GM12878 (cell line): ENCODE measurements at regions not wholly inside any gene's neighbourhood (a gene's known extent, or its start where the extent isn't known, plus 50 kb on each side); places are given as distances from the start of the nearest gene placed in this dataset.

Source experiments
- EZH2 ChIP-seq: IDR thresholded peaks from 2 replicates; pipeline ENCODE4 v1.6.1; 2012; ENCODE audit warnings: low read depth, mild to moderate bottlenecking, control low read depth, inconsistent platforms, low read length, borderline replicate concordance; ENCODE audit not compliant: control insufficient read depth
- MTA2 ChIP-seq: fragments of 450-650 bp; IDR thresholded peaks from 2 replicates; pipeline ENCODE4 v1.6.1; 2016; ENCODE audit warnings: low read depth, mild to moderate bottlenecking, moderate library complexity
- NR2C2 ChIP-seq: IDR thresholded peaks from 2 replicates; pipeline ENCODE4 v1.6.1; 2011; ENCODE audit warnings: borderline replicate concordance, low read depth; ENCODE audit not compliant: control insufficient read depth, insufficient read length
- PAX5 ChIP-seq: IDR thresholded peaks from 2 replicates; pipeline ENCODE4 v1.6.1; 2011; ENCODE audit warnings: low read depth, low read length, borderline replicate concordance
- POLR2A ChIP-seq: IDR thresholded peaks from 2 replicates; pipeline ENCODE4 v1.6.1; 2011; ENCODE audit warnings: low read depth, mild to moderate bottlenecking, low read length
- SIX5 ChIP-seq: IDR thresholded peaks from 2 replicates; pipeline ENCODE4 v1.6.1; 2011; ENCODE audit warnings: mild to moderate bottlenecking, low read depth, low read length, moderate library complexity; ENCODE audit not compliant: severe bottlenecking
- TAF1 ChIP-seq: IDR thresholded peaks from 2 replicates; pipeline ENCODE4 v1.6.1; 2011; ENCODE audit warnings: mild to moderate bottlenecking, low read depth, low read length, borderline replicate concordance
- TBL1XR1 ChIP-seq: IDR thresholded peaks from 2 replicates; pipeline ENCODE4 v1.6.1; 2012; ENCODE audit warnings: low read depth, low read length, improper control_type of control experiment
- TF ChIP-seq, protein P1 (sequence below), 3 experiments: IDR thresholded peaks in 2 of 3; conservative IDR thresholded peaks in 1 of 3; 2 replicates each; pipeline ENCODE4 v1.5.1; 2011; ENCODE audit warnings: low read depth in 3 of 3, low read length in 3 of 3, mild to moderate bottlenecking in 3 of 3, control low read depth in 2 of 3, moderate library complexity in 2 of 3, inconsistent platforms in 1 of 3, mixed read lengths in 1 of 3; ENCODE audit not compliant: control insufficient read depth in 2 of 3, insufficient read depth in 1 of 3; ENCODE audit errors: extremely low read depth in 1 of 3
- TF ChIP-seq, protein P2 (sequence below): IDR thresholded peaks from 2 replicates; pipeline ENCODE4 v1.6.1; 2012; ENCODE audit warnings: low read depth, low read length, improper control_type of control experiment
- TF ChIP-seq, protein P3 (sequence below): IDR thresholded peaks from 2 replicates; pipeline ENCODE4 v1.6.1; 2012; ENCODE audit warnings: mild to moderate bottlenecking, low read depth, low read length
- TF ChIP-seq, protein P4 (sequence below): IDR thresholded peaks from 2 replicates; pipeline ENCODE4 v1.6.1; 2011; ENCODE audit warnings: low read depth, mild to moderate bottlenecking, low read length, moderate library complexity, borderline replicate concordance; ENCODE audit errors: extremely low read depth

DNA sequence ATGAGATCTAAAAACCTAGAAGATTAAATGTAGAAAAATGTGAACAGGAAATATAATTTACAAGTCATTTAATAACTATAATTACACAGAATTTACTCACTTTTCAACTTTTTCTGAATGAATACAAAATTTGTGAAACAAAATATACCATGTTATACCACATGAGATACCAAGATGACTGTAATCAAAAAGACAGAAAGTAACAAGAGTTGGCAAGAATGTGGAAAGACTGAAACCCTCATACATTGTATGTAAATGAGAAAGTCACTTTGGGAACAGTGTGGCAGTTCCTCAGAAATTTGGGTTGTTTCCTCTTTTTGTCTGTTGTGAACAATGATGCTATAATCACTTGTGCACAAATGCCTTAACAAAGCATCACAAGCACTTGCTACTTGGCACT, 145.4 kb upstream of the ZNF804A start:
- TF ChIP-seq, protein P1, sequence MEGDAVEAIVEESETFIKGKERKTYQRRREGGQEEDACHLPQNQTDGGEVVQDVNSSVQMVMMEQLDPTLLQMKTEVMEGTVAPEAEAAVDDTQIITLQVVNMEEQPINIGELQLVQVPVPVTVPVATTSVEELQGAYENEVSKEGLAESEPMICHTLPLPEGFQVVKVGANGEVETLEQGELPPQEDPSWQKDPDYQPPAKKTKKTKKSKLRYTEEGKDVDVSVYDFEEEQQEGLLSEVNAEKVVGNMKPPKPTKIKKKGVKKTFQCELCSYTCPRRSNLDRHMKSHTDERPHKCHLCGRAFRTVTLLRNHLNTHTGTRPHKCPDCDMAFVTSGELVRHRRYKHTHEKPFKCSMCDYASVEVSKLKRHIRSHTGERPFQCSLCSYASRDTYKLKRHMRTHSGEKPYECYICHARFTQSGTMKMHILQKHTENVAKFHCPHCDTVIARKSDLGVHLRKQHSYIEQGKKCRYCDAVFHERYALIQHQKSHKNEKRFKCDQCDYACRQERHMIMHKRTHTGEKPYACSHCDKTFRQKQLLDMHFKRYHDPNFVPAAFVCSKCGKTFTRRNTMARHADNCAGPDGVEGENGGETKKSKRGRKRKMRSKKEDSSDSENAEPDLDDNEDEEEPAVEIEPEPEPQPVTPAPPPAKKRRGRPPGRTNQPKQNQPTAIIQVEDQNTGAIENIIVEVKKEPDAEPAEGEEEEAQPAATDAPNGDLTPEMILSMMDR (IDR thresholded peaks at IDR 0.05 in 2 of 3, conservative IDR thresholded peaks at IDR 0.05 in 1 of 3; ENCODE audit: control insufficient read depth in 2 of 3, extremely low read depth in 1 of 3, insufficient read depth in 1 of 3, low read depth in 3 of 3, low read length in 3 of 3): no peak
- TF ChIP-seq POLR2A: no peak
- TF ChIP-seq, protein P2, sequence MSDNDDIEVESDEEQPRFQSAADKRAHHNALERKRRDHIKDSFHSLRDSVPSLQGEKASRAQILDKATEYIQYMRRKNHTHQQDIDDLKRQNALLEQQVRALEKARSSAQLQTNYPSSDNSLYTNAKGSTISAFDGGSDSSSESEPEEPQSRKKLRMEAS: no peak
- TF ChIP-seq TAF1: no peak
- TF ChIP-seq, protein P3, sequence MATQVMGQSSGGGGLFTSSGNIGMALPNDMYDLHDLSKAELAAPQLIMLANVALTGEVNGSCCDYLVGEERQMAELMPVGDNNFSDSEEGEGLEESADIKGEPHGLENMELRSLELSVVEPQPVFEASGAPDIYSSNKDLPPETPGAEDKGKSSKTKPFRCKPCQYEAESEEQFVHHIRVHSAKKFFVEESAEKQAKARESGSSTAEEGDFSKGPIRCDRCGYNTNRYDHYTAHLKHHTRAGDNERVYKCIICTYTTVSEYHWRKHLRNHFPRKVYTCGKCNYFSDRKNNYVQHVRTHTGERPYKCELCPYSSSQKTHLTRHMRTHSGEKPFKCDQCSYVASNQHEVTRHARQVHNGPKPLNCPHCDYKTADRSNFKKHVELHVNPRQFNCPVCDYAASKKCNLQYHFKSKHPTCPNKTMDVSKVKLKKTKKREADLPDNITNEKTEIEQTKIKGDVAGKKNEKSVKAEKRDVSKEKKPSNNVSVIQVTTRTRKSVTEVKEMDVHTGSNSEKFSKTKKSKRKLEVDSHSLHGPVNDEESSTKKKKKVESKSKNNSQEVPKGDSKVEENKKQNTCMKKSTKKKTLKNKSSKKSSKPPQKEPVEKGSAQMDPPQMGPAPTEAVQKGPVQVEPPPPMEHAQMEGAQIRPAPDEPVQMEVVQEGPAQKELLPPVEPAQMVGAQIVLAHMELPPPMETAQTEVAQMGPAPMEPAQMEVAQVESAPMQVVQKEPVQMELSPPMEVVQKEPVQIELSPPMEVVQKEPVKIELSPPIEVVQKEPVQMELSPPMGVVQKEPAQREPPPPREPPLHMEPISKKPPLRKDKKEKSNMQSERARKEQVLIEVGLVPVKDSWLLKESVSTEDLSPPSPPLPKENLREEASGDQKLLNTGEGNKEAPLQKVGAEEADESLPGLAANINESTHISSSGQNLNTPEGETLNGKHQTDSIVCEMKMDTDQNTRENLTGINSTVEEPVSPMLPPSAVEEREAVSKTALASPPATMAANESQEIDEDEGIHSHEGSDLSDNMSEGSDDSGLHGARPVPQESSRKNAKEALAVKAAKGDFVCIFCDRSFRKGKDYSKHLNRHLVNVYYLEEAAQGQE: no peak
- TF ChIP-seq MTA2: peak; percentile 65
- TF ChIP-seq NR2C2: no peak
- TF ChIP-seq, protein P4, sequence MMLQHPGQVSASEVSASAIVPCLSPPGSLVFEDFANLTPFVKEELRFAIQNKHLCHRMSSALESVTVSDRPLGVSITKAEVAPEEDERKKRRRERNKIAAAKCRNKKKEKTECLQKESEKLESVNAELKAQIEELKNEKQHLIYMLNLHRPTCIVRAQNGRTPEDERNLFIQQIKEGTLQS: no peak
- no peak for TF ChIP-seq TBL1XR1
- TF ChIP-seq SIX5: no peak
- TF ChIP-seq EZH2: no peak
- no peak for TF ChIP-seq PAX5
